Esophagus muscularis mucosa (tissue), 4 donors: ENCODE measurements at regions not wholly inside any gene's neighbourhood (a gene's known extent, or its start where the extent isn't known, plus 50 kb on each side); places are given as distances from the start of the nearest gene placed in this dataset.
A peak's percentile ranks its signal among the peaks of the same experiment; 100 is the strongest.

ENCODE experiments used
- DNase-seq: peaks from one replicate; pipeline ENCODE4 v3.0.0-alpha.2; 2017; ENCODE audit errors: extremely low spot score
- H3K27ac ChIP-seq, 4 donors: fragments of 200-600 bp; sonication (generic); replicated peaks in 1 of 4; 1 replicate in 3 of 4; 2 replicates in 1 of 4; pipeline ENCODE4 v1.5.1; 2016 to 2019; ENCODE audit warnings: mild to moderate bottlenecking in 1 of 4
- H3K27me3 ChIP-seq, 4 donors: fragments of 200-600 bp; sonication (generic); one replicate each; pipeline versions ENCODE4 v1.5.1 to v1.6.0; 2016 to 2019
- H3K36me3 ChIP-seq, 4 donors: fragments of 200-600 bp; sonication (generic); one replicate each; pipeline ENCODE4 v1.5.1; 2016 to 2019
- H3K4me1 ChIP-seq, 4 donors: fragments of 200-600 bp; sonication (generic); one replicate each; pipeline ENCODE4 v1.5.1; 2016 to 2019
- H3K4me3 ChIP-seq, 4 donors: fragments of 200-600 bp; sonication (generic); 1 replicate in 2 of 4; 2 replicates in 2 of 4; pipeline ENCODE4 v1.5.1; 2016 to 2019; ENCODE audit warnings: mild to moderate bottlenecking in 4 of 4, moderate library complexity in 1 of 4
- H3K9me3 ChIP-seq, 4 donors: fragments of 200-600 bp; sonication (generic); 1 replicate in 3 of 4; 2 replicates in 1 of 4; pipeline ENCODE4 v1.5.1; 2016 to 2019
- EP300 ChIP-seq: sonication (generic); formaldehyde crosslinking; IDR thresholded peaks from one replicate; pipeline ENCODE4 v1.6.1; 2017; ENCODE audit warnings: antibody characterized with exemption
- POLR2A ChIP-seq: fragments of 450-650 bp; IDR thresholded peaks from one replicate; pipeline ENCODE4 v1.6.1; 2017; ENCODE audit warnings: antibody characterized with exemption, moderate library complexity, mild to moderate bottlenecking, low read depth
- POLR2AphosphoS5 ChIP-seq, 2 donors: sonication (generic); formaldehyde crosslinking; IDR thresholded peaks; one replicate each; pipeline ENCODE4 v1.6.1; 2017; ENCODE audit warnings: antibody characterized with exemption in 2 of 2
- WGBS: methylation state at CpG from one replicate; pipeline ENCODE4 v1.1.5; 2018; 5-methylcytosine and 5-hydroxymethylcytosine counted together
- intact Hi-C: fragments of 100-400 bp; cut with DNase I; formaldehyde crosslinking; loops from one replicate; pipeline ENCODE4 v1.15.1; 2023
- TF ChIP-seq, protein P1 (sequence below), 3 experiments: fragments of 200-600 bp in 2 of 3; fragments of 450-650 bp in 1 of 3; sonication (generic) in 2 of 3; IDR thresholded peaks; one replicate each; pipeline ENCODE4 v1.5.1; 2017 to 2019; ENCODE audit warnings: antibody characterized with exemption in 3 of 3, mild to moderate bottlenecking in 2 of 3, moderate library complexity in 1 of 3

DNA sequence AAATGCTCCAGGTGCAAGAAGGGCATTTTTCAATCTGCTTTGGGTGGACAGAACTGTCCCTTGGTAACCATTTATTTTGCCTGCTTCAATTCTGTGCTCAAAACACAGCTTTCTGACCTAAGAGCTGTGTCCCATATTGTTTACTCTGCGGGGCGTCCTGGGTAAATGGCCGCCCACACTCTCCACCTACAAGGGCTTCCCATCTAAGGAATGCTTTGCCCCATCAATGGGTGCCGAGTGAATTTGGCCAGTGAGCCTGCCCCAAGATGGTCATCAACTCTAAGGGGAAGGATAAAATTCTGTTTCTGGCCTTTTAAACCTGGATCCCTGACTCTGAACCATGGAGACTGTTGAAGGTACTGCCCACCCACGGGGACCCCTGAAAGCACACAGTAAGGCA lies 55.5 kb upstream of the FAM89A start:
- TF ChIP-seq POLR2AphosphoS5 (IDR thresholded peaks at IDR 0.05), result no peak
- TF ChIP-seq, protein P1, sequence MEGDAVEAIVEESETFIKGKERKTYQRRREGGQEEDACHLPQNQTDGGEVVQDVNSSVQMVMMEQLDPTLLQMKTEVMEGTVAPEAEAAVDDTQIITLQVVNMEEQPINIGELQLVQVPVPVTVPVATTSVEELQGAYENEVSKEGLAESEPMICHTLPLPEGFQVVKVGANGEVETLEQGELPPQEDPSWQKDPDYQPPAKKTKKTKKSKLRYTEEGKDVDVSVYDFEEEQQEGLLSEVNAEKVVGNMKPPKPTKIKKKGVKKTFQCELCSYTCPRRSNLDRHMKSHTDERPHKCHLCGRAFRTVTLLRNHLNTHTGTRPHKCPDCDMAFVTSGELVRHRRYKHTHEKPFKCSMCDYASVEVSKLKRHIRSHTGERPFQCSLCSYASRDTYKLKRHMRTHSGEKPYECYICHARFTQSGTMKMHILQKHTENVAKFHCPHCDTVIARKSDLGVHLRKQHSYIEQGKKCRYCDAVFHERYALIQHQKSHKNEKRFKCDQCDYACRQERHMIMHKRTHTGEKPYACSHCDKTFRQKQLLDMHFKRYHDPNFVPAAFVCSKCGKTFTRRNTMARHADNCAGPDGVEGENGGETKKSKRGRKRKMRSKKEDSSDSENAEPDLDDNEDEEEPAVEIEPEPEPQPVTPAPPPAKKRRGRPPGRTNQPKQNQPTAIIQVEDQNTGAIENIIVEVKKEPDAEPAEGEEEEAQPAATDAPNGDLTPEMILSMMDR (IDR thresholded peaks at IDR 0.05), result no peak
- TF ChIP-seq EP300, result no peak
- no peak for TF ChIP-seq POLR2A
- peaks cover 0 to 10% (median 8%) of the 10 kb centered on the region in 4 donors for H3K4me1 ChIP-seq
- H3K36me3 ChIP-seq, result no peaks in the 10 kb centered on the region
- no peak for DNase-seq
- H3K4me3 ChIP-seq, result no peak overlapping the region
- peaks cover 0 to 45% (median 0%) of the 10 kb centered on the region in 4 donors for H3K27me3 ChIP-seq
- WGBS, result 89% methylated on average over 5 of the region's 5 CpGs
- H3K27ac ChIP-seq, result no peak overlapping the region
- H3K9me3 ChIP-seq, result no peaks in the 10 kb centered on the region
- intact Hi-C loops, result no loop called here

DNA sequence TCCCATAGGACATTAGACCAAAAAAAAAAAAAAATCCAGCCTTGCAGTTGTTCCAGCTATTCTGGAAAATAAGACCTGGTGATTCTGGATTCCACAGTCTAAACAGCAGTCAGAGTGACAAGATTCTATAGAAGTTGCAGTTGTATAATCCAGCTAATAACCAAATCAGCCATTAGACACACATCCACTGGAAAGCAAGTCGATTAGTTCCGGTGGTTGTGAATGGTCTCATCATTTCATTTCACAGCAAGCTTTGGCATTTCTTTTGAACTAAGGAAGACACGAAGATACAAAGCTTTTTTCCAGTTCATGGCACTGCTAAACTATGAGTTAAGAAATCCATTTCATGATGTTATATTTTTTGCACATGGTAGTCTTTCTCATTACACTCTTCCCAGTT lies 54.4 kb upstream of the FAM89A start:
- H3K27me3 ChIP-seq, result peaks cover 0 to 38% (median 0%) of the 10 kb centered on the region in 4 donors
- no peak for TF ChIP-seq POLR2A
- TF ChIP-seq, protein P1 (IDR thresholded peaks at IDR 0.05), result no peak
- TF ChIP-seq POLR2AphosphoS5 (IDR thresholded peaks at IDR 0.05), result no peak
- no peak for TF ChIP-seq EP300
- H3K36me3 ChIP-seq, result no peaks in the 10 kb centered on the region
- peaks cover 0 to 10% (median 8%) of the 10 kb centered on the region in 4 donors for H3K4me1 ChIP-seq
- H3K9me3 ChIP-seq, result no peaks in the 10 kb centered on the region
- WGBS, result 96% methylated on average over 3 of the region's 3 CpGs
- intact Hi-C loops, result no loop called here
- H3K4me3 ChIP-seq, result no peak overlapping the region
- DNase-seq, result no peak
- H3K27ac ChIP-seq, result no peak overlapping the region

DNA sequence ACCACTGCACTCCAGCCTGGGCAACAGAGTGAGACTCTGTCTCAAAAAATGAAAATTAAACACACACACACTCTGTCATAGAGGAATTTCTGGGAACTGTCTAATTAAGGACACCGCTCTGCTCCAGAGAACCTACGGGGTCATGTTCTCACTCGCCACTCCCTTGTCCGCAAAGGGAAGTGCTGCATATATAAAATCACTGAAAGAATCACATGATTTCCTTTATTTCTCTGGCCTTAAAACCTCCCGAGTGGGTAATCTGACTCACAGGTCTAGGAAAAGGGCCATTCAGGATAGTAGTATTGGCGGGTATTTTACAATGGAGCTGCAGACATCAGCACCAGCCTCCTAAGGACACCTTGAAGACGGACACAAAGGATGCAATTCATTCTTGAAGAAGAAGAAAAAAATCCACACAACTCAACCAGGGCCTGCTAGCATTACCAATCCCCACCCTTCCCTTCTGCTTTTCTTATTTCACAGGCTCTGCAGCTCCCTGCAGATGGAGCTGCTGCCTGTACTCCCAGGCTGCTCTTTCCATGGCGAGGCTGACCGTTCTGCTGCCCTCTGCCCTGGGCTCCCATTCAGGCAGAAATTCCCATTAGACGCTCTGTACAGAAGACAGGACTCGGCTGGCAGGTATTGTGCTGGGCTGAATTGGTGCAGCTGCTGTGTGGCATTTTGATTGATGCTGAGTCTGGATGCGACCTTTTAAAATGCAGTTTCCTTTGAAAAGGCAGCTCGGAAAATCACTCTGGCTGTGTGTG lies 53.3 kb upstream of the FAM89A start:
- WGBS, result 48% methylated on average over 12 of the region's 13 CpGs
- intact Hi-C loops, result no loop called here

DNA sequence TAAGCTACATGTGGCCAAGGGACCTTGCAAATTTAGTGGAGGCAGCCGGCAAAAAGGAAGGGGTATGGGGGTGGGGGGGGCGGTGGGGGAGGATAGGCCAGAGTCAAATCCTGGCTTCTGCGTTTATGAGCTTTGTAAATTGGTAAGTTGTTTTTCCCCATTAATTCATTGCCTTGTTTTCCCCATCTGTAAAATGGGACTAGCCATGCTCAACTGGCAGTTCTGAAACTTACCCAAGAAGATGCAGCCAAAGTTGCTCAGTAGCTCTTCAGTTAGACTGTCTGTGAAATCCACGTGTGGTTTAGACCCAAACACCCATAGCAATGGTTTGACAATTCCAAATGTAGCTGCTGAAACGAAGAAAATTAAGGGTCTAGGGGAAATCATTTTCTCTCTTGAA lies 52.3 kb upstream of the FAM89A start:
- intact Hi-C loops, result no loop called here

More for the DNA sequence above, 53.3 kb upstream of the FAM89A start:
- Histone ChIP-seq H3K36me3 (no peaks in the 10 kb centered on the region), H3K9me3 (no peaks in the 10 kb centered on the region), H3K4me1 (peaks cover 0 to 10% (median 8%) of the 10 kb centered on the region in 4 donors), H3K27me3 (peaks cover 0 to 36% (median 0%) of the 10 kb centered on the region in 4 donors), H3K27ac (no peak overlapping the region), H3K4me3 (no peak overlapping the region)
- peak in 1 of 2 donors; percentile 29 for TF ChIP-seq POLR2AphosphoS5 (IDR thresholded peaks at IDR 0.05)
- no peak for TF ChIP-seq EP300
- DNase-seq, result no peak

DNA sequence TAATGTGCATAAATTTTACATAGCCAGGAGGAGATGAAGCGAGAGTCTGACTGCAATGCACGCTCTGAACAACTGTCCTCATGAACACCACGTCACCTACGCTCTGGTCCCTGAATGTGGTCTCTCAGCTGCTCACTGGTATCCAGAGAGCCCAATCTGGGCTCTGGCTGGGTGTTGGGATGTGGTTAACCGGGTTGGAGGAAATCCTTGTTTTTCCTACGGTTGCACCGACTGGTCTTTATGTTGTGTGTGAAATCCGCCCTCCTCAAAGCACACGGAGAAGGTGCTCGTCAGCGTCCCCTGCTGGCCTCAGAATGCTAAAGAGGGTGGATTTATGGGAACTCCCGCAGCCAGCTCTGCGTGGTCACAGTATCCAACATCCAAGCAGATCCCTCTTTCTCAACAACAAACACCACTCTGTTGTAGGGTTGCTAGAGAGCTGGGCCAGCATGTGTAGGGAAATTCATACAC lies 51.8 kb upstream of the FAM89A start:
- 74% methylated on average over 13 of the region's 13 CpGs for WGBS
- DNase-seq, result no peak
- TF ChIP-seq POLR2A, result no peak
- TF ChIP-seq, protein P1 (IDR thresholded peaks at IDR 0.05), result peak in 1 of 3 experiments; percentile 25
- intact Hi-C loops, result no loop called here
- peaks cover 0 to 35% (median 0%) of the 10 kb centered on the region in 4 donors for H3K27me3 ChIP-seq
- peaks cover 0 to 10% (median 8%) of the 10 kb centered on the region in 4 donors for H3K4me1 ChIP-seq
- H3K4me3 ChIP-seq, result no peak overlapping the region
- no peaks in the 10 kb centered on the region for H3K9me3 ChIP-seq
- no peaks in the 10 kb centered on the region for H3K36me3 ChIP-seq
- H3K27ac ChIP-seq, result no peak overlapping the region

More for the DNA sequence above, 52.3 kb upstream of the FAM89A start:
- 77% methylated on average over 5 of the region's 5 CpGs for WGBS
- Histone ChIP-seq H3K27me3 (peaks cover 0 to 36% (median 0%) of the 10 kb centered on the region in 4 donors), H3K27ac (no peak overlapping the region), H3K9me3 (no peaks in the 10 kb centered on the region), H3K36me3 (no peaks in the 10 kb centered on the region), H3K4me1 (peaks cover 0 to 10% (median 8%) of the 10 kb centered on the region in 4 donors), H3K4me3 (no peak overlapping the region)
- TF ChIP-seq POLR2A (no peak), EP300 (no peak)
- TF ChIP-seq, protein P1 (IDR thresholded peaks at IDR 0.05), result no peak
- no peak for DNase-seq
